ENCODE measurements at regions not wholly inside any gene's neighbourhood (a gene's known extent, or its start where the extent isn't known, plus 50 kb on each side); places are given as distances from the start of the nearest gene placed in this dataset.
A peak's percentile ranks its signal among the peaks of the same experiment; 100 is the strongest.

DNA sequence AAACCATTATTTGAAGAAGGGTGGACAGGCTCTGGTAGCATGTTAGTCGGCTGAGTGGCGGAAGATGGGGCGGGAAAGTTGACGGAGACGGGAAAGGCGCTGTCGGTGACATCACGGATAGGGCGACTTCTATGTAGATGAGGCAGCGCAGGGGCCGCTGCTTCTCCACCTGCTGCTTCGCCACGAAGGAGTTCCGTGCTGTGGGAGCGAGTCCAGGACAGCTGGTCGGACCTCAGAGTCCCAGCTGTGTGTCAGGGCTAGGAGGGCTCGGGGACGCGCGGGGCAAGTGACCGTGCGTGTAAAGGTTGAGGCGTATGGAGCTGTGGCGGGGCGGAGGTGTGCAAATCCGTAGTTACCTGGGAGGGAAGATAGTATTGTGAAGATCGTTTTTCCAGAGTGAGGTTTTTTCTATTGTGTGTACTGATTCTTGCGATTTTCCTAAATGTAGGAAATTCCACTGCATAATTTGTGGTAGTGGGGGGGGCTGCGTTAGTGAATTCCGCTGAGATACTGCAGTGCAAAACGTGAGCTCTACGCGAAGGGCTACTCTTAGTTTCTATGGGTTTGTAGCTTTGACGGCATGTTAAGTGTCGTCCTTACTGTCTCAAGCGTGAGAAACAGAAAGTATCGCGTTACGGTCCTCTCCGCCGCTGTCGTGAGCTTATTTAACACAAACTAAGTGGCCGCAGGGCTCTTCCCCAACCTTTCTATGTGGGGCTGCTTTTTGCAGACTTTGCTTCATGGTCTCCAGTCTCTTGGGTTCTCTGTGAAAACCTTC lies 111.2 kb upstream of the NBPF11 start (continued):
- TF ChIP-seq, protein P1, sequence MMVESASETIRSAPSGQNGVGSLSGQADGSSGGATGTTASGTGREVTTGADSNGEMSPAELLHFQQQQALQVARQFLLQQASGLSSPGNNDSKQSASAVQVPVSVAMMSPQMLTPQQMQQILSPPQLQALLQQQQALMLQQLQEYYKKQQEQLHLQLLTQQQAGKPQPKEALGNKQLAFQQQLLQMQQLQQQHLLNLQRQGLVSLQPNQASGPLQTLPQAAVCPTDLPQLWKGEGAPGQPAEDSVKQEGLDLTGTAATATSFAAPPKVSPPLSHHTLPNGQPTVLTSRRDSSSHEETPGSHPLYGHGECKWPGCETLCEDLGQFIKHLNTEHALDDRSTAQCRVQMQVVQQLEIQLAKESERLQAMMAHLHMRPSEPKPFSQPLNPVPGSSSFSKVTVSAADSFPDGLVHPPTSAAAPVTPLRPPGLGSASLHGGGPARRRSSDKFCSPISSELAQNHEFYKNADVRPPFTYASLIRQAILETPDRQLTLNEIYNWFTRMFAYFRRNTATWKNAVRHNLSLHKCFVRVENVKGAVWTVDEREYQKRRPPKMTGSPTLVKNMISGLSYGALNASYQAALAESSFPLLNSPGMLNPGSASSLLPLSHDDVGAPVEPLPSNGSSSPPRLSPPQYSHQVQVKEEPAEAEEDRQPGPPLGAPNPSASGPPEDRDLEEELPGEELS (CRISPR knock-in tag; IDR thresholded peaks at IDR 0.05; ENCODE audit: borderline replicate concordance) = no peak
- TF ChIP-seq CCNT2 (IDR thresholded peaks at IDR 0.05; ENCODE audit: borderline replicate concordance, extremely low read depth, insufficient read length, low read depth, low read length) (peak; percentile 58), TCF3 (CRISPR knock-in tag; IDR thresholded peaks at IDR 0.05) (no peak), ZNF41 (CRISPR knock-in tag; conservative IDR thresholded peaks at IDR 0.05) (peak; percentile 93), NELFE (IDR thresholded peaks at IDR 0.05; ENCODE audit: insufficient read depth, insufficient read length) (peak; percentile 32), GTF2E2 (tag; IDR thresholded peaks at IDR 0.05) (peak; percentile 99), TBL1XR1 (IDR thresholded peaks at IDR 0.05; ENCODE audit: low read length in 2 of 2) (0 out of 4 replicates have a peak, but pooled peaks of 1 of the 2 experiments have one; percentile 37), ZNF766 (CRISPR knock-in tag; conservative IDR thresholded peaks at IDR 0.05) (peak; percentile 34; the same call in 1 of the 2 replicates), NFATC3 (IDR thresholded peaks at IDR 0.05) (no peak), ASH1L (IDR thresholded peaks at IDR 0.05; ENCODE audit: borderline replicate concordance, low read depth, partially characterized antibody) (peak; percentile 38), SMARCC2 (IDR thresholded peaks at IDR 0.05; ENCODE audit: low read depth) (no peak), ETS2 (tag; IDR thresholded peaks at IDR 0.05; ENCODE audit: borderline replicate concordance, poor library complexity, severe bottlenecking) (no peak), TFAM (CRISPR knock-in tag; conservative IDR thresholded peaks at IDR 0.05) (no peak), GABPB2 (CRISPR knock-in tag; conservative IDR thresholded peaks at IDR 0.05) (peak; percentile 98), ZNF764 (CRISPR knock-in tag; IDR thresholded peaks at IDR 0.05; ENCODE audit: low read depth) (peak; percentile 90), HDAC1 (IDR thresholded peaks at IDR 0.05) (peak in 1 of 2 experiments; percentile 36; a peak in 1 of 4 replicates)
- TF ChIP-seq, protein P2, sequence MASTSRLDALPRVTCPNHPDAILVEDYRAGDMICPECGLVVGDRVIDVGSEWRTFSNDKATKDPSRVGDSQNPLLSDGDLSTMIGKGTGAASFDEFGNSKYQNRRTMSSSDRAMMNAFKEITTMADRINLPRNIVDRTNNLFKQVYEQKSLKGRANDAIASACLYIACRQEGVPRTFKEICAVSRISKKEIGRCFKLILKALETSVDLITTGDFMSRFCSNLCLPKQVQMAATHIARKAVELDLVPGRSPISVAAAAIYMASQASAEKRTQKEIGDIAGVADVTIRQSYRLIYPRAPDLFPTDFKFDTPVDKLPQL (IDR thresholded peaks at IDR 0.05; ENCODE audit: extremely low read depth, insufficient read length) = peak; percentile 80
- TF ChIP-seq, protein P3, sequence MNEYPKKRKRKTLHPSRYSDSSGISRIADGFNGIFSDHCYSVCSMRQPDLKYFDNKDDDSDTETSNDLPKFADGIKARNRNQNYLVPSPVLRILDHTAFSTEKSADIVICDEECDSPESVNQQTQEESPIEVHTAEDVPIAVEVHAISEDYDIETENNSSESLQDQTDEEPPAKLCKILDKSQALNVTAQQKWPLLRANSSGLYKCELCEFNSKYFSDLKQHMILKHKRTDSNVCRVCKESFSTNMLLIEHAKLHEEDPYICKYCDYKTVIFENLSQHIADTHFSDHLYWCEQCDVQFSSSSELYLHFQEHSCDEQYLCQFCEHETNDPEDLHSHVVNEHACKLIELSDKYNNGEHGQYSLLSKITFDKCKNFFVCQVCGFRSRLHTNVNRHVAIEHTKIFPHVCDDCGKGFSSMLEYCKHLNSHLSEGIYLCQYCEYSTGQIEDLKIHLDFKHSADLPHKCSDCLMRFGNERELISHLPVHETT (CRISPR knock-in tag; conservative IDR thresholded peaks at IDR 0.05 in 1 of 2, IDR thresholded peaks at IDR 0.05 in 1 of 2) = peak in 1 of 2 experiments; percentile 37; a peak in 1 of 4 replicates
- TF ChIP-seq, protein P4, sequence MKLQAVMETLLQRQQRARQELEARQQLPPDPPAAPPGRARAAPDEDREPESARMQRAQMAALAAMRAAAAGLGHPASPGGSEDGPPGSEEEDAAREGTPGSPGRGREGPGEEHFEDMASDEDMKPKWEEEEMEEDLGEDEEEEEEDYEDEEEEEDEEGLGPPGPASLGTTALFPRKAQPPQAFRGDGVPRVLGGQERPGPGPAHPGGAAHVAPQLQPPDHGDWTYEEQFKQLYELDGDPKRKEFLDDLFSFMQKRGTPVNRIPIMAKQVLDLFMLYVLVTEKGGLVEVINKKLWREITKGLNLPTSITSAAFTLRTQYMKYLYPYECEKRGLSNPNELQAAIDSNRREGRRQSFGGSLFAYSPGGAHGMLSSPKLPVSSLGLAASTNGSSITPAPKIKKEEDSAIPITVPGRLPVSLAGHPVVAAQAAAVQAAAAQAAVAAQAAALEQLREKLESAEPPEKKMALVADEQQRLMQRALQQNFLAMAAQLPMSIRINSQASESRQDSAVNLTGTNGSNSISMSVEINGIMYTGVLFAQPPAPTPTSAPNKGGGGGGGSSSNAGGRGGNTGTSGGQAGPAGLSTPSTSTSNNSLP (IDR thresholded peaks at IDR 0.05; ENCODE audit: borderline replicate concordance, low read depth, low read length) = no peak
- TF ChIP-seq, protein P5, sequence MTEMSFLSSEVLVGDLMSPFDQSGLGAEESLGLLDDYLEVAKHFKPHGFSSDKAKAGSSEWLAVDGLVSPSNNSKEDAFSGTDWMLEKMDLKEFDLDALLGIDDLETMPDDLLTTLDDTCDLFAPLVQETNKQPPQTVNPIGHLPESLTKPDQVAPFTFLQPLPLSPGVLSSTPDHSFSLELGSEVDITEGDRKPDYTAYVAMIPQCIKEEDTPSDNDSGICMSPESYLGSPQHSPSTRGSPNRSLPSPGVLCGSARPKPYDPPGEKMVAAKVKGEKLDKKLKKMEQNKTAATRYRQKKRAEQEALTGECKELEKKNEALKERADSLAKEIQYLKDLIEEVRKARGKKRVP (CRISPR knock-in tag; IDR thresholded peaks at IDR 0.05) = peak; percentile 95

Data from K562 (cell line).